Panc1 (cell line): ENCODE measurements at regions not wholly inside any gene's neighbourhood (a gene's known extent, or its start where the extent isn't known, plus 50 kb on each side); places are given as distances from the start of the nearest gene placed in this dataset.

Source experiments
- ATAC-seq: fragments of 200-7000 bp; cut with Tn5 transposase; 2 replicates; pipeline ENCODE4 v1.9.1; 2020; ENCODE audit warnings: mild to moderate bottlenecking, moderate library complexity
- BruUV-seq: library from RNA; stranded (reverse); fragments of 400-500 nt; replicated peaks from 2 replicates; lab custom pipeline; 2021; lab: Mats Ljungman, UMichigan
- CTCF ChIA-PET: fragments of 300-600 bp; sonication (Branson Sonifier 250); formaldehyde crosslinking; loops from one replicate; lab custom pipeline; 2022; ENCODE audit warnings: antibody characterized with exemption; lab: Charles Lee
- POLR2A ChIA-PET: fragments of 300-600 bp; sonication (Branson Sonifier 250); formaldehyde crosslinking; loops from one replicate; lab custom pipeline; 2022; ENCODE audit warnings: antibody characterized with exemption; lab: Charles Lee
- DNase-seq: peaks from one replicate; pipeline ENCODE4 v3.0.0-alpha.2; 2010; ENCODE audit warnings: low read depth, low spot score
- H3K27ac ChIP-seq: 2 replicates; pipeline ENCODE4 v1.5.1; 2011; ENCODE audit warnings: mild to moderate bottlenecking, low read length, inconsistent platforms
- H3K27me3 ChIP-seq: fragments of 200-500 bp; sonication (Bioruptor generic); 2 replicates; pipeline ENCODE4 v1.6.0; 2014; ENCODE audit warnings: low read length, inconsistent platforms; ENCODE audit not compliant: control insufficient read depth, insufficient read depth
- H3K36me3 ChIP-seq: fragments of 200-500 bp; sonication (Bioruptor generic); 2 replicates; pipeline ENCODE4 v1.5.1; 2014; ENCODE audit warnings: inconsistent platforms, mild to moderate bottlenecking, low read length, moderate library complexity; ENCODE audit not compliant: control insufficient read depth, insufficient read depth
- H3K4me1 ChIP-seq: 2 replicates; pipeline ENCODE4 v1.5.1; 2011; ENCODE audit warnings: inconsistent platforms, mild to moderate bottlenecking, low read length, moderate library complexity; ENCODE audit not compliant: control insufficient read depth, insufficient read depth
- H3K4me3 ChIP-seq, 2 experiments: 2 replicates each; pipeline ENCODE4 v1.5.1; 2011 to 2012; ENCODE audit warnings: low read depth in 2 of 2, low read length in 2 of 2, mild to moderate bottlenecking in 2 of 2, inconsistent platforms in 1 of 2, moderate library complexity in 1 of 2
- H3K9me3 ChIP-seq: fragments of 200-500 bp; sonication (Bioruptor generic); 2 replicates; pipeline ENCODE4 v1.5.1; 2014; ENCODE audit warnings: low read depth, mild to moderate bottlenecking, inconsistent platforms, low read length, moderate library complexity; ENCODE audit not compliant: control insufficient read depth, insufficient read depth
- CTCF ChIP-seq: fragments of 450-650 bp; IDR thresholded peaks from 2 replicates; pipeline ENCODE4 v1.5.1; 2017; ENCODE audit warnings: mild to moderate bottlenecking
- POLR2AphosphoS5 ChIP-seq: IDR thresholded peaks from 2 replicates; pipeline ENCODE4 v1.6.1; 2012; ENCODE audit warnings: mild to moderate bottlenecking, low read depth, low read length, moderate library complexity
- SIN3A ChIP-seq: IDR thresholded peaks from 2 replicates; pipeline ENCODE4 v1.6.1; 2012; ENCODE audit warnings: low read depth, mild to moderate bottlenecking, low read length, moderate library complexity, borderline replicate concordance; ENCODE audit not compliant: insufficient read depth
- TCF7L2 ChIP-seq: IDR thresholded peaks from 2 replicates; pipeline ENCODE4 v1.6.1; 2011; ENCODE audit warnings: mild to moderate bottlenecking, low read depth, low read length, inconsistent platforms
- in situ Hi-C: cut with HindIII; loops from 2 replicates; pipeline ENCODE4 v1.10.0; 2016; ENCODE audit warnings: low sequenced_read_pairs, low pct_unique_long_range_greater_than_20kb
- intact Hi-C: fragments of 100-400 bp; cut with micrococcal nuclease; formaldehyde crosslinking; loops from one replicate; pipeline ENCODE4 v1.10.0; 2022; ENCODE audit not compliant: unreplicated experiment
- TF ChIP-seq, protein P1 (sequence below), 2 experiments: IDR thresholded peaks; 2 replicates each; pipeline ENCODE4 v1.6.1; 2011 to 2012; ENCODE audit warnings: low read depth in 2 of 2, control low read depth in 1 of 2, low read length in 1 of 2, mild to moderate bottlenecking in 1 of 2, moderate library complexity in 1 of 2; ENCODE audit not compliant: insufficient read depth in 1 of 2

DNA sequence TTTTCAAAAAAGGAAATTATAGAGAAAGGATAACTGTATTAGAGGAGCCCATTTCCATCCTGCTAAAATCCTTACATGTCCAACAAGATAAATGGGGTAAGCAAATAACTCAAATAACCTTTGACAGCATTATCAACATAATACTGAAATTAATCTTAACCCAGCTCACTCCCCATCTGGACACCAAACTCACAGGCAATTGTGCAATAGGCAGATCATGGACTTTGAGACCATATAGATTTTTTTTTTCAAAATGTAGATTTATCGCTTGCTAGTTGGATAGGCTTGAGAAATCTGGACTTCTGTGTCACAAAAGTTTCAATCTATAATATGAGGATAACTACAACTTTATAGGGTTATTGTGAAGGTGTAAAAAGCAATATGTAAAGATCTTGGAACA, 134.4 kb upstream of the ASCC3 start:
- no peak for ATAC-seq
- TF ChIP-seq TCF7L2 = no peak
- no peak for TF ChIP-seq POLR2AphosphoS5
- no peak for TF ChIP-seq SIN3A

DNA sequence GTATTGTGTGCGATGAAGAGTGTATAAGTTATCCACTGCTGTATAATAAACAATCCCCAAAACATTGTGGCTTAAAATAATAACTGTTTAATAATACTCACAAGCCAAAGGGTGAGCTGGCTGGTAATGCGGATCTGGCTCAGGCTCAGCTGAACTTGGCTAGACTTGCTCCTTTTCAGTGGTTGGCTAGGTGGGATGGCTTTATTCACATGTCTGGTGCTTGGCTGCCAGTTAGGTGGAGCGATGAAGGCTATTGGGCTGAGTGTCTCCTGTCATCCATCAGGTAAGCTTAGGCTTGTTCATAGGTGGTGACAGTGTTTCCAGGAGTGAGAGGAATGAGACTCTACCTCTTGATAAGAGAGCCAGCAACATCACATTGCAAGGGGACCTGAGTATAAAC, 135.0 kb upstream of the ASCC3 start:
- intact Hi-C loops = no loop called here
- CTCF ChIA-PET = no interaction called here
- POLR2A ChIA-PET = no interaction called here

More for the DNA sequence above, 134.4 kb upstream of the ASCC3 start:
- ChIA-PET CTCF (no interaction called here), POLR2A (no interaction called here)
- no peak overlapping the region for H3K4me3 ChIP-seq
- in situ Hi-C loops (no loop called here), intact Hi-C loops (no loop called here)
- no peaks in the 10 kb centered on the region for H3K36me3 ChIP-seq
- DNase-seq = no peak
- no TSS peak for BruUV-seq
- no peaks in the 10 kb centered on the region for H3K4me1 ChIP-seq
- no peaks in the 10 kb centered on the region for H3K27me3 ChIP-seq
- no peak overlapping the region for H3K27ac ChIP-seq
- no peaks in the 10 kb centered on the region for H3K9me3 ChIP-seq

More for the DNA sequence above, 135.0 kb upstream of the ASCC3 start:
- ATAC-seq (no peak), DNase-seq (no peak)
- TF ChIP-seq, protein P1, sequence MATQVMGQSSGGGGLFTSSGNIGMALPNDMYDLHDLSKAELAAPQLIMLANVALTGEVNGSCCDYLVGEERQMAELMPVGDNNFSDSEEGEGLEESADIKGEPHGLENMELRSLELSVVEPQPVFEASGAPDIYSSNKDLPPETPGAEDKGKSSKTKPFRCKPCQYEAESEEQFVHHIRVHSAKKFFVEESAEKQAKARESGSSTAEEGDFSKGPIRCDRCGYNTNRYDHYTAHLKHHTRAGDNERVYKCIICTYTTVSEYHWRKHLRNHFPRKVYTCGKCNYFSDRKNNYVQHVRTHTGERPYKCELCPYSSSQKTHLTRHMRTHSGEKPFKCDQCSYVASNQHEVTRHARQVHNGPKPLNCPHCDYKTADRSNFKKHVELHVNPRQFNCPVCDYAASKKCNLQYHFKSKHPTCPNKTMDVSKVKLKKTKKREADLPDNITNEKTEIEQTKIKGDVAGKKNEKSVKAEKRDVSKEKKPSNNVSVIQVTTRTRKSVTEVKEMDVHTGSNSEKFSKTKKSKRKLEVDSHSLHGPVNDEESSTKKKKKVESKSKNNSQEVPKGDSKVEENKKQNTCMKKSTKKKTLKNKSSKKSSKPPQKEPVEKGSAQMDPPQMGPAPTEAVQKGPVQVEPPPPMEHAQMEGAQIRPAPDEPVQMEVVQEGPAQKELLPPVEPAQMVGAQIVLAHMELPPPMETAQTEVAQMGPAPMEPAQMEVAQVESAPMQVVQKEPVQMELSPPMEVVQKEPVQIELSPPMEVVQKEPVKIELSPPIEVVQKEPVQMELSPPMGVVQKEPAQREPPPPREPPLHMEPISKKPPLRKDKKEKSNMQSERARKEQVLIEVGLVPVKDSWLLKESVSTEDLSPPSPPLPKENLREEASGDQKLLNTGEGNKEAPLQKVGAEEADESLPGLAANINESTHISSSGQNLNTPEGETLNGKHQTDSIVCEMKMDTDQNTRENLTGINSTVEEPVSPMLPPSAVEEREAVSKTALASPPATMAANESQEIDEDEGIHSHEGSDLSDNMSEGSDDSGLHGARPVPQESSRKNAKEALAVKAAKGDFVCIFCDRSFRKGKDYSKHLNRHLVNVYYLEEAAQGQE (IDR thresholded peaks at IDR 0.05; ENCODE audit: insufficient read depth in 1 of 2, low read depth in 2 of 2, low read length in 1 of 2) = no peak
- TF ChIP-seq TCF7L2 (no peak), CTCF (no peak)
- Histone ChIP-seq H3K27ac (no peak overlapping the region), H3K36me3 (no peaks in the 10 kb centered on the region), H3K4me1 (no peaks in the 10 kb centered on the region), H3K27me3 (no peaks in the 10 kb centered on the region), H3K9me3 (no peaks in the 10 kb centered on the region), H3K4me3 (no peak overlapping the region)
- BruUV-seq = no TSS peak
- in situ Hi-C loops = no loop called here
